ENCODE measurements at regions not wholly inside any gene's neighbourhood (a gene's known extent, or its start where the extent isn't known, plus 50 kb on each side); places are given as distances from the start of the nearest gene placed in this dataset.
"Not testable (repeated sequence)": the region's sequence is repeated elsewhere in the genome, so short reads cannot be mapped to it uniquely, and the experiment has no call there.

GRCh38 chr5:100108883-100109282, 426.3 kb upstream of the FAM174A start:
- H2BK12ac ChIP-seq (ENCODE audit: insufficient read length, low read depth, low read length) = no peak overlapping the region
- no peak overlapping the region for H3K4me2 ChIP-seq (ENCODE audit: insufficient read depth, insufficient read length, low read length)
- no peak overlapping the region; a peak in 1 of 7 replicates for H3K27ac Mint-ChIP-seq
- no peak overlapping the region for H4K8ac ChIP-seq (replicated peaks; ENCODE audit: insufficient read length, low read depth, low read length)
- H3K79me1 ChIP-seq (ENCODE audit: insufficient read depth, low read depth, low read length, poor library complexity, severe bottlenecking) = no peaks in the 10 kb centered on the region
- H4K20me1 ChIP-seq (ENCODE audit: control insufficient read depth, insufficient read depth, insufficient read length) = no peaks in the 10 kb centered on the region
- no CpG with 5 or more reads among the region's 3 CpGs for WGBS (ENCODE audit: extremely low coverage, insufficient read length, low lambda C conversion rate)
- H3K4me3 Mint-ChIP-seq = no peak overlapping the region
- no peaks in the 10 kb centered on the region for H3K79me2 ChIP-seq (ENCODE audit: insufficient read depth, low read length)
- H3K27me3 ChIP-seq (ENCODE audit: insufficient read depth, low read length) = no peaks in the 10 kb centered on the region
- H3K9ac ChIP-seq (ENCODE audit: extremely low read depth, insufficient read length, low read length) = no peak overlapping the region
- no peak overlapping the region for H2BK5ac ChIP-seq (ENCODE audit: insufficient read length, low read length)
- peaks cover 27 to 33% of the 10 kb centered on the region in 2 experiments for H3K9me3 Mint-ChIP-seq
- H3K4me1 Mint-ChIP-seq = no peaks in the 10 kb centered on the region
- H3K27me3 Mint-ChIP-seq (ENCODE audit: low read depth) = no peaks in the 10 kb centered on the region; the same call in 1 of the 2 replicates
- peaks cover 5 to 19% (median 5%) of the 10 kb centered on the region in 3 experiments; a peak in 6 of 7 replicates for H3K36me3 Mint-ChIP-seq (ENCODE audit: insufficient read depth in 1 of 3, low read depth in 3 of 3)
- H3K14ac ChIP-seq (ENCODE audit: insufficient read depth, low read length) = no peak overlapping the region
- no peak overlapping the region for H3K56ac ChIP-seq (ENCODE audit: insufficient read length, low read depth, low read length)
- no peak overlapping the region for H3T11ph ChIP-seq (ENCODE audit: low read length)
- no peak overlapping the region for H3K18ac ChIP-seq (ENCODE audit: insufficient read length, low read depth, low read length)
- H2BK15ac ChIP-seq (ENCODE audit: low read depth, low read length) = no peak overlapping the region
- no peak overlapping the region for H3K4ac ChIP-seq (ENCODE audit: low read depth, low read length)
- H3K27ac ChIP-seq (ENCODE audit: insufficient read length, low read depth, low read length) = no peak overlapping the region
- no peak overlapping the region for H2AFZ ChIP-seq (ENCODE audit: low read length)
- H2AK5ac ChIP-seq (ENCODE audit: insufficient read length, low read length) = no peak overlapping the region
- no peak overlapping the region for H4K5ac ChIP-seq (ENCODE audit: insufficient read length, low read depth, low read length)
- H3K23me2 ChIP-seq (ENCODE audit: insufficient read length, low read depth, low read length, poor library complexity, severe bottlenecking) = no peaks in the 10 kb centered on the region
- no peak overlapping the region for H2BK120ac ChIP-seq (ENCODE audit: low read depth, low read length, poor library complexity, severe bottlenecking)
- H4K91ac ChIP-seq (ENCODE audit: insufficient read length, low read depth, low read length) = no peak overlapping the region
- H3K9me3 ChIP-seq (ENCODE audit: control insufficient read depth, low read depth, low read length) = no peaks in the 10 kb centered on the region
- H3K4me1 ChIP-seq (ENCODE audit: insufficient read depth, low read length) = no peaks in the 10 kb centered on the region
- DNase-seq = no peak
- TF ChIP-seq, protein P1, sequence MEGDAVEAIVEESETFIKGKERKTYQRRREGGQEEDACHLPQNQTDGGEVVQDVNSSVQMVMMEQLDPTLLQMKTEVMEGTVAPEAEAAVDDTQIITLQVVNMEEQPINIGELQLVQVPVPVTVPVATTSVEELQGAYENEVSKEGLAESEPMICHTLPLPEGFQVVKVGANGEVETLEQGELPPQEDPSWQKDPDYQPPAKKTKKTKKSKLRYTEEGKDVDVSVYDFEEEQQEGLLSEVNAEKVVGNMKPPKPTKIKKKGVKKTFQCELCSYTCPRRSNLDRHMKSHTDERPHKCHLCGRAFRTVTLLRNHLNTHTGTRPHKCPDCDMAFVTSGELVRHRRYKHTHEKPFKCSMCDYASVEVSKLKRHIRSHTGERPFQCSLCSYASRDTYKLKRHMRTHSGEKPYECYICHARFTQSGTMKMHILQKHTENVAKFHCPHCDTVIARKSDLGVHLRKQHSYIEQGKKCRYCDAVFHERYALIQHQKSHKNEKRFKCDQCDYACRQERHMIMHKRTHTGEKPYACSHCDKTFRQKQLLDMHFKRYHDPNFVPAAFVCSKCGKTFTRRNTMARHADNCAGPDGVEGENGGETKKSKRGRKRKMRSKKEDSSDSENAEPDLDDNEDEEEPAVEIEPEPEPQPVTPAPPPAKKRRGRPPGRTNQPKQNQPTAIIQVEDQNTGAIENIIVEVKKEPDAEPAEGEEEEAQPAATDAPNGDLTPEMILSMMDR (conservative IDR thresholded peaks at IDR 0.05) = no peak
- no peak overlapping the region for H2BK20ac ChIP-seq (ENCODE audit: low read depth, low read length, poor library complexity, severe bottlenecking)
- H3K23ac ChIP-seq (ENCODE audit: insufficient read length, low read depth, low read length) = no peak overlapping the region

- not testable (repeated sequence) for H3K27me3 ChIP-seq (ENCODE audit: insufficient read depth, low read length); H3K14ac ChIP-seq (ENCODE audit: insufficient read depth, low read length); H3K9ac ChIP-seq (ENCODE audit: extremely low read depth, insufficient read length, low read length); H3K4me1 ChIP-seq (ENCODE audit: insufficient read depth, low read length); H3K79me2 ChIP-seq (ENCODE audit: insufficient read depth, low read length); H3K36me3 Mint-ChIP-seq (ENCODE audit: insufficient read depth in 1 of 3, low read depth in 3 of 3); H4K5ac ChIP-seq (ENCODE audit: insufficient read length, low read depth, low read length); H4K20me1 ChIP-seq (ENCODE audit: control insufficient read depth, insufficient read depth, insufficient read length); H3K4me1 Mint-ChIP-seq; H3K79me1 ChIP-seq (ENCODE audit: insufficient read depth, low read depth, low read length, poor library complexity, severe bottlenecking); H2AK5ac ChIP-seq (ENCODE audit: insufficient read length, low read length); H3K18ac ChIP-seq (ENCODE audit: insufficient read length, low read depth, low read length); H2BK12ac ChIP-seq (ENCODE audit: insufficient read length, low read depth, low read length); H3K23me2 ChIP-seq (ENCODE audit: insufficient read length, low read depth, low read length, poor library complexity, severe bottlenecking); H4K91ac ChIP-seq (ENCODE audit: insufficient read length, low read depth, low read length); H3K4ac ChIP-seq (ENCODE audit: low read depth, low read length); H4K8ac ChIP-seq (replicated peaks; ENCODE audit: insufficient read length, low read depth, low read length); H3K27ac ChIP-seq (ENCODE audit: insufficient read length, low read depth, low read length); H3K4me2 ChIP-seq (ENCODE audit: insufficient read depth, insufficient read length, low read length); H3K4me3 Mint-ChIP-seq; H2BK15ac ChIP-seq (ENCODE audit: low read depth, low read length); H3K27me3 Mint-ChIP-seq (ENCODE audit: low read depth); H3K56ac ChIP-seq (ENCODE audit: insufficient read length, low read depth, low read length); H3K27ac Mint-ChIP-seq; DNase-seq; H3T11ph ChIP-seq (ENCODE audit: low read length); H2BK20ac ChIP-seq (ENCODE audit: low read depth, low read length, poor library complexity, severe bottlenecking); H3K9me3 ChIP-seq (ENCODE audit: control insufficient read depth, low read depth, low read length); H3K23ac ChIP-seq (ENCODE audit: insufficient read length, low read depth, low read length); H2AFZ ChIP-seq (ENCODE audit: low read length); H2BK120ac ChIP-seq (ENCODE audit: low read depth, low read length, poor library complexity, severe bottlenecking); H2BK5ac ChIP-seq (ENCODE audit: insufficient read length, low read length)
- H3K9me3 Mint-ChIP-seq = peaks cover 9 to 11% of the 10 kb centered on the region in 2 experiments; a peak in 4 of 5 replicates
- WGBS (ENCODE audit: extremely low coverage, insufficient read length, low lambda C conversion rate) = no CpG with 5 or more reads among the region's 1 CpG
Observed at GRCh38 chr5:100103592-100104119, 431.5 kb upstream of the FAM174A start.
